ENCODE measurements at regions not wholly inside any gene's neighbourhood (a gene's known extent, or its start where the extent isn't known, plus 50 kb on each side); places are given as distances from the start of the nearest gene placed in this dataset.

DNA sequence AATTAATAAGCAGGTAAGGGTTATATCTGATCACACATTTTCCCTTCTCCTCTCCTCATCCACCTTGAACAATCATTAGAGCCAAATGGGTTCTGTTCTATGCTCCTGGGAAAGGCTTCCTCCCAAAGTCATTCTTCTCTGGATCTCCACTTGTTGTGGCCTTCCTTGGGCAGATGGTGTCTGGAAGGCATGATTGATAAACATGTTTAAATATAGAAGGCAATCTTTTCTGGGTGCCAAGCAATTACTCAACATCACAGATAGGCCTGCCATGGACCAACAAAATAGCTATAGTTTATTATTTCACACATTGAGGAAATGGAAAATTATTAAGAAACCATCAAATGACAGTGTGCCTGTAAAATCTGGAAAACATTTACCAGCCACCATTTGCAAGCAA, 73.5 kb downstream of the KCNA4 start:
- H3K4me1 Mint-ChIP-seq (ENCODE audit: low read depth, unreplicated experiment), result no peaks in the 10 kb centered on the region
- no peak for DNase-seq
- Histone ChIP-seq H3K27me3 (replicated peaks; ENCODE audit: control insufficient read depth, insufficient read depth, low read length) (no peaks in the 10 kb centered on the region), H3K9me3 (peaks cover 4% of the 10 kb centered on the region; the same call in 1 of the 2 replicates), H3K4me3 (ENCODE audit: low read depth, low read length) (no peak overlapping the region), H3K36me3 (ENCODE audit: control insufficient read depth, insufficient read depth, low read length) (no peaks in the 10 kb centered on the region), H3K4me1 (no peaks in the 10 kb centered on the region)
- TF ChIP-seq, protein P1, sequence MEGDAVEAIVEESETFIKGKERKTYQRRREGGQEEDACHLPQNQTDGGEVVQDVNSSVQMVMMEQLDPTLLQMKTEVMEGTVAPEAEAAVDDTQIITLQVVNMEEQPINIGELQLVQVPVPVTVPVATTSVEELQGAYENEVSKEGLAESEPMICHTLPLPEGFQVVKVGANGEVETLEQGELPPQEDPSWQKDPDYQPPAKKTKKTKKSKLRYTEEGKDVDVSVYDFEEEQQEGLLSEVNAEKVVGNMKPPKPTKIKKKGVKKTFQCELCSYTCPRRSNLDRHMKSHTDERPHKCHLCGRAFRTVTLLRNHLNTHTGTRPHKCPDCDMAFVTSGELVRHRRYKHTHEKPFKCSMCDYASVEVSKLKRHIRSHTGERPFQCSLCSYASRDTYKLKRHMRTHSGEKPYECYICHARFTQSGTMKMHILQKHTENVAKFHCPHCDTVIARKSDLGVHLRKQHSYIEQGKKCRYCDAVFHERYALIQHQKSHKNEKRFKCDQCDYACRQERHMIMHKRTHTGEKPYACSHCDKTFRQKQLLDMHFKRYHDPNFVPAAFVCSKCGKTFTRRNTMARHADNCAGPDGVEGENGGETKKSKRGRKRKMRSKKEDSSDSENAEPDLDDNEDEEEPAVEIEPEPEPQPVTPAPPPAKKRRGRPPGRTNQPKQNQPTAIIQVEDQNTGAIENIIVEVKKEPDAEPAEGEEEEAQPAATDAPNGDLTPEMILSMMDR (IDR thresholded peaks at IDR 0.05; ENCODE audit: insufficient read depth in 1 of 2, low read depth in 1 of 2, low read length in 1 of 2, severe bottlenecking in 1 of 2, unreplicated experiment in 1 of 2), result no peak
- intact Hi-C loops (cut with micrococcal nuclease; ENCODE audit: unreplicated experiment), result no loop called here
- CTCF ChIA-PET, result no interaction called here
- H3K36me3 Mint-ChIP-seq (ENCODE audit: insufficient read depth, unreplicated experiment), result no peaks in the 10 kb centered on the region
- no peak overlapping the region for H3K4me3 Mint-ChIP-seq (ENCODE audit: unreplicated experiment)
- no peak overlapping the region for H3K27ac Mint-ChIP-seq (ENCODE audit: unreplicated experiment)
- H3K9me3 Mint-ChIP-seq (ENCODE audit: unreplicated experiment), result peaks cover 7% of the 10 kb centered on the region
- H3K27me3 Mint-ChIP-seq (ENCODE audit: insufficient read depth, unreplicated experiment), result peaks cover 2% of the 10 kb centered on the region
- BruUV-seq (replicated peaks), result no TSS peak
- POLR2A ChIA-PET, result no interaction called here

DNA sequence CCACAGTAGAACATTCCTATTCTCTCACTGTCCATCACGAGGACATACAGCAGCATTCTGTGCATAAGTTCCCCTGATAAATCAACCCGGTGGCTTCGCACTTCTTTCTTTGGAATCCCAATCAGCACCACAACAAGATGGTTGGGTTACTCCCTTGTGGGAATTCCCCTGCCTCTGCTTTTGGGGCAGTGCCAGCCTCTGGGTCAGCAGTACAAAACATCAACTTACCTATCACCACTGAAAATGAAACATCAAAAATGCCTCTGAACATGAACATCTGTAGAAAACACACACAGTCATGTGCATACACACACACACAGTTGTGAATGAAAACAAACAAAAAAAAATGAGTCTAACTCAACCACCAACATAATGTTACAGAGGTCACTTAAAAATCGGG, 79.3 kb downstream of the KCNA4 start:
- ChIA-PET CTCF (no interaction called here), POLR2A (no interaction called here)
- H3K4me1 ChIP-seq, result no peaks in the 10 kb centered on the region
- intact Hi-C loops (cut with micrococcal nuclease; ENCODE audit: unreplicated experiment), result no loop called here
- no peak for DNase-seq
- no peaks in the 10 kb centered on the region for H3K36me3 Mint-ChIP-seq (ENCODE audit: insufficient read depth, unreplicated experiment)
- H3K9me3 ChIP-seq, result 0 out of 2 replicates have a peak, but pooled peaks cover 3% of the 10 kb centered on the region
- H3K4me3 ChIP-seq (ENCODE audit: low read depth, low read length), result no peak overlapping the region
- H3K9me3 Mint-ChIP-seq (ENCODE audit: unreplicated experiment), result peaks cover 12% of the 10 kb centered on the region
- H3K27ac Mint-ChIP-seq (ENCODE audit: unreplicated experiment), result no peak overlapping the region
- H3K36me3 ChIP-seq (ENCODE audit: control insufficient read depth, insufficient read depth, low read length), result no peaks in the 10 kb centered on the region
- H3K27me3 Mint-ChIP-seq (ENCODE audit: insufficient read depth, unreplicated experiment), result no peaks in the 10 kb centered on the region
- no TSS peak for BruUV-seq (replicated peaks)
- no peaks in the 10 kb centered on the region for H3K27me3 ChIP-seq (replicated peaks; ENCODE audit: control insufficient read depth, insufficient read depth, low read length)
- no peak overlapping the region for H3K4me3 Mint-ChIP-seq (ENCODE audit: unreplicated experiment)
- TF ChIP-seq, protein P1 (IDR thresholded peaks at IDR 0.05; ENCODE audit: insufficient read depth in 1 of 2, low read depth in 1 of 2, low read length in 1 of 2, severe bottlenecking in 1 of 2, unreplicated experiment in 1 of 2), result no peak
- no peaks in the 10 kb centered on the region for H3K4me1 Mint-ChIP-seq (ENCODE audit: low read depth, unreplicated experiment)

DNA sequence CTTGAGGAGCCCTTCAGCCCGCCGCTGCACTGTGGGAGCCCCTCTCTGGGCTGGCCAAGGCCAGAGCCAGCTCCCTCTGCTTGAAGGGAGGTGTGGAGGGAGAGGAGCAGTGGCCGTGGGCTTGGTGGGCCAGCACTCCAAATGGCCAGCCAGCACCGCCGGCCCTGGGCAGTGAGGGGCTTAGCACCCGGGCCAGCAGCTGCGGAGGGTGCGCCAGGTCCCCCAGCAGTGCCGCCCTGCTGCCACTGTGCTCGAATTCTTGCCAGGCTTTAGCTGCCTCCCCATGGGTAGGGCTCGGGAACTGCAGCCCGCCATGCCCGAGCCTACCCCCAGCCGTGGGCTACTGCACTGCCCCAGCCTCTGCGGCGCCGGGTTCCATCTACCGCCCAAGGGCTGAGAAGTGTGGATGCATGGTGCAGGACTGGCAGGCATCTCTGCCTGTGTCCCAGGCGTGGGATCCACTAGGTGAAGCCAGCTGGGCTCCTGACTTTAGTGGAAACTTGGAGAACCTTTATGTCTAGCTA, 82.7 kb downstream of the KCNA4 start:
- H3K4me3 ChIP-seq (ENCODE audit: low read depth, low read length), result no peak overlapping the region
- Mint-ChIP-seq H3K27me3 (ENCODE audit: insufficient read depth, unreplicated experiment) (no peaks in the 10 kb centered on the region), H3K4me3 (ENCODE audit: unreplicated experiment) (no peak overlapping the region), H3K27ac (ENCODE audit: unreplicated experiment) (no peak overlapping the region), H3K9me3 (ENCODE audit: unreplicated experiment) (peaks cover 12% of the 10 kb centered on the region), H3K4me1 (ENCODE audit: low read depth, unreplicated experiment) (no peaks in the 10 kb centered on the region), H3K36me3 (ENCODE audit: insufficient read depth, unreplicated experiment) (no peaks in the 10 kb centered on the region)
- intact Hi-C loops (cut with micrococcal nuclease; ENCODE audit: unreplicated experiment), result no loop called here
- no peak for DNase-seq
- no peaks in the 10 kb centered on the region for H3K4me1 ChIP-seq
- ChIA-PET CTCF (no interaction called here), POLR2A (no interaction called here)
- no peaks in the 10 kb centered on the region for H3K36me3 ChIP-seq (ENCODE audit: control insufficient read depth, insufficient read depth, low read length)
- no peaks in the 10 kb centered on the region for H3K27me3 ChIP-seq (replicated peaks; ENCODE audit: control insufficient read depth, insufficient read depth, low read length)
- TF ChIP-seq, protein P1 (IDR thresholded peaks at IDR 0.05; ENCODE audit: insufficient read depth in 1 of 2, low read depth in 1 of 2, low read length in 1 of 2, severe bottlenecking in 1 of 2, unreplicated experiment in 1 of 2), result no peak
- BruUV-seq (replicated peaks), result no TSS peak
- H3K9me3 ChIP-seq, result 0 out of 2 replicates have a peak, but pooled peaks cover 3% of the 10 kb centered on the region

Data from Caco-2 (cell line).